SK-N-SH (cell line): ENCODE measurements at regions not wholly inside any gene's neighbourhood (a gene's known extent, or its start where the extent isn't known, plus 50 kb on each side); places are given as distances from the start of the nearest gene placed in this dataset.

ENCODE experiments used
- CTCF ChIA-PET: fragments of 300-600, 350-600 bp; formaldehyde crosslinking; extraction: SDS; loops from one replicate; lab custom pipeline; 2021; lab: Yijun Ruan, JAX
- POLR2A ChIA-PET: fragments of 350-600 bp; sonication (Branson Sonifier 250); formaldehyde crosslinking; extraction: SDS; loops from one replicate; lab custom pipeline; 2020; ENCODE audit warnings: antibody characterized with exemption, inconsistent platforms; lab: Yijun Ruan, JAX
- DNase-seq: peaks from one replicate; pipeline ENCODE4 v3.0.0; 2012
- H2AFZ ChIP-seq: fragments of 200-600 bp; sonication (generic); 2 replicates; pipeline ENCODE4 v1.8.1; 2016; ENCODE audit warnings: antibody characterized with exemption, mild to moderate bottlenecking, low read depth
- H3F3A ChIP-seq: fragments of 200-600 bp; sonication (generic); replicated peaks from 2 replicates; pipeline ENCODE3; 2016; ENCODE audit warnings: antibody characterized with exemption, mild to moderate bottlenecking; ENCODE audit not compliant: insufficient read depth
- H3K27ac ChIP-seq, 2 experiments: fragments of 200-500 bp in 1 of 2; fragments of 200-600 bp in 1 of 2; sonication (Bioruptor generic) in 1 of 2; sonication (generic), shearing (Covaris generic) in 1 of 2; 2 replicates each; pipeline versions ENCODE4 v1.5.1 to v1.6.1; 2014 to 2016; ENCODE audit warnings: low read depth in 2 of 2, inconsistent platforms in 1 of 2, low read length in 1 of 2, mild to moderate bottlenecking in 1 of 2, mixed read lengths in 1 of 2
- H3K27me3 ChIP-seq: fragments of 200-600 bp; sonication (generic), shearing (Covaris generic); 2 replicates; pipeline ENCODE4 v1.6.1; 2016; ENCODE audit warnings: mixed run types; ENCODE audit not compliant: insufficient read depth
- H3K36me3 ChIP-seq, 2 experiments: fragments of 200-500 bp in 1 of 2; fragments of 200-600 bp in 1 of 2; sonication (Bioruptor generic) in 1 of 2; sonication (generic) in 1 of 2; replicated peaks in 1 of 2; 2 replicates each; pipeline versions ENCODE3 to v1.5.1; 2014 to 2016; ENCODE audit warnings: low read length in 1 of 2, mild to moderate bottlenecking in 1 of 2; ENCODE audit not compliant: insufficient read depth in 2 of 2, control insufficient read depth in 1 of 2
- H3K4me1 ChIP-seq, 2 experiments: fragments of 200-500 bp in 1 of 2; fragments of 200-600 bp in 1 of 2; sonication (Bioruptor generic) in 1 of 2; sonication (generic), shearing (Covaris generic) in 1 of 2; 2 replicates each; pipeline versions ENCODE4 v1.5.1 to v1.6.1; 2014 to 2016; ENCODE audit warnings: low read depth in 1 of 2, low read length in 1 of 2, mixed run types in 1 of 2; ENCODE audit not compliant: insufficient read depth in 2 of 2, control insufficient read depth in 1 of 2
- H3K4me2 ChIP-seq: fragments of 200-600 bp; sonication (generic), shearing (Covaris generic); 2 replicates; pipeline ENCODE4 v1.6.1; 2017; ENCODE audit warnings: mixed run types
- H3K4me3 ChIP-seq, 2 experiments: fragments of 200-500 bp in 1 of 2; fragments of 200-600 bp in 1 of 2; sonication (Bioruptor generic) in 1 of 2; sonication (generic), shearing (Covaris generic) in 1 of 2; 2 replicates each; pipeline versions ENCODE4 v1.5.1 to v1.8.1; 2014 to 2016; ENCODE audit warnings: low read depth in 2 of 2, inconsistent platforms in 1 of 2, low read length in 1 of 2, mild to moderate bottlenecking in 1 of 2, mixed read lengths in 1 of 2, moderate library complexity in 1 of 2
- H3K79me2 ChIP-seq: fragments of 200-600 bp; sonication (generic); 2 replicates; pipeline ENCODE4 v1.8.1; 2017; ENCODE audit warnings: mild to moderate bottlenecking; ENCODE audit not compliant: insufficient read depth
- H3K9ac ChIP-seq: fragments of 200-600 bp; sonication (generic); 2 replicates; pipeline ENCODE4 v1.6.1; 2017; ENCODE audit warnings: mixed run types
- H3K9me2 ChIP-seq: fragments of 200-600 bp; sonication (generic); 2 replicates; pipeline ENCODE4 v1.6.1; 2017; ENCODE audit warnings: mixed run types
- H3K9me3 ChIP-seq: fragments of 200-600 bp; sonication (generic); 2 replicates; pipeline ENCODE4 v1.6.1; 2017; ENCODE audit warnings: mixed run types, mild to moderate bottlenecking, moderate library complexity
- H4K20me1 ChIP-seq: fragments of 200-600 bp; sonication (generic); 2 replicates; pipeline ENCODE4 v1.6.1; 2017; ENCODE audit warnings: mild to moderate bottlenecking, mixed run types; ENCODE audit not compliant: insufficient read depth
- ELF1 ChIP-seq: IDR thresholded peaks from 2 replicates; pipeline ENCODE4 v1.4.0; 2012
- EP300 ChIP-seq, 2 experiments: IDR thresholded peaks; 2 replicates each; pipeline versions ENCODE4 v1.4.0 to v1.6.1; 2012; ENCODE audit warnings: borderline replicate concordance in 1 of 2, low read depth in 1 of 2, low read length in 1 of 2
- EZH2phosphoT487 ChIP-seq: fragments of 200-600 bp; sonication (generic); IDR thresholded peaks from 2 replicates; pipeline ENCODE4 v1.6.1; 2017; ENCODE audit warnings: low read depth, mixed run types, mild to moderate bottlenecking, antibody characterized with exemption, moderate library complexity, borderline replicate concordance
- FOSL2 ChIP-seq: IDR thresholded peaks from 2 replicates; pipeline ENCODE4 v1.4.0; 2012; ENCODE audit warnings: low read depth, mild to moderate bottlenecking, moderate library complexity, borderline replicate concordance
- FOXM1 ChIP-seq: IDR thresholded peaks from 2 replicates; pipeline ENCODE4 v1.4.0; 2012; ENCODE audit warnings: low read depth, mild to moderate bottlenecking
- GATA2 ChIP-seq: sonication (generic); formaldehyde crosslinking; IDR thresholded peaks from 2 replicates; pipeline ENCODE4 v1.5.0; 2020; ENCODE audit warnings: mild to moderate bottlenecking, missing genetic modification reagents
- JUND ChIP-seq: IDR thresholded peaks from 2 replicates; pipeline ENCODE4 v1.4.0; 2012
- MEF2A ChIP-seq: IDR thresholded peaks from 2 replicates; pipeline ENCODE4 v1.4.0; 2012; ENCODE audit warnings: low read depth, borderline replicate concordance
- POLR2AphosphoS5 ChIP-seq: IDR thresholded peaks from 2 replicates; pipeline ENCODE4 v1.6.1; 2012; ENCODE audit warnings: low read depth, low read length
- RXRA ChIP-seq: IDR thresholded peaks from 2 replicates; pipeline ENCODE4 v1.4.0; 2012; ENCODE audit warnings: low read depth, mild to moderate bottlenecking, borderline replicate concordance
- SIN3A ChIP-seq: IDR thresholded peaks from 2 replicates; pipeline ENCODE4 v1.6.1; 2012; ENCODE audit warnings: low read depth, mild to moderate bottlenecking, low read length, moderate library complexity, borderline replicate concordance
- TCF12 ChIP-seq: IDR thresholded peaks from 2 replicates; pipeline ENCODE4 v1.4.0; 2012
- TEAD4 ChIP-seq: IDR thresholded peaks from 2 replicates; pipeline ENCODE4 v1.4.0; 2012; ENCODE audit warnings: mild to moderate bottlenecking, borderline replicate concordance; ENCODE audit not compliant: insufficient read depth
- YY1 ChIP-seq: IDR thresholded peaks from 2 replicates; pipeline ENCODE4 v1.4.0; 2012; ENCODE audit warnings: low read depth, mild to moderate bottlenecking
- WGBS: methylation state at CpG from one replicate; pipeline ENCODE4 v1.1.6; 2017; ENCODE audit warnings: low lambda C conversion rate; 5-methylcytosine and 5-hydroxymethylcytosine counted together
- TF ChIP-seq, protein P1 (sequence below): IDR thresholded peaks from 2 replicates; pipeline ENCODE4 v1.4.0; 2012; ENCODE audit warnings: low read depth, borderline replicate concordance
- TF ChIP-seq, protein P2 (sequence below): fragments of 200-600 bp; sonication (generic); IDR thresholded peaks from 2 replicates; pipeline ENCODE4 v1.6.1; 2017; ENCODE audit warnings: antibody characterized with exemption, mild to moderate bottlenecking, moderate library complexity
- TF ChIP-seq, protein P3 (sequence below): IDR thresholded peaks from 2 replicates; pipeline ENCODE4; 2012
- TF ChIP-seq, protein P4 (sequence below): IDR thresholded peaks from 2 replicates; pipeline ENCODE4 v1.6.1; 2012; ENCODE audit warnings: mild to moderate bottlenecking, low read depth, low read length, moderate library complexity
- TF ChIP-seq, protein P5 (sequence below): IDR thresholded peaks from 2 replicates; pipeline ENCODE4 v1.4.0; 2012; ENCODE audit warnings: low read depth
- TF ChIP-seq, protein P6 (sequence below): fragments of 150-350 bp; IDR thresholded peaks from 2 replicates; pipeline ENCODE4 v1.6.1; 2016; ENCODE audit warnings: mild to moderate bottlenecking, low read depth, low read length

DNA sequence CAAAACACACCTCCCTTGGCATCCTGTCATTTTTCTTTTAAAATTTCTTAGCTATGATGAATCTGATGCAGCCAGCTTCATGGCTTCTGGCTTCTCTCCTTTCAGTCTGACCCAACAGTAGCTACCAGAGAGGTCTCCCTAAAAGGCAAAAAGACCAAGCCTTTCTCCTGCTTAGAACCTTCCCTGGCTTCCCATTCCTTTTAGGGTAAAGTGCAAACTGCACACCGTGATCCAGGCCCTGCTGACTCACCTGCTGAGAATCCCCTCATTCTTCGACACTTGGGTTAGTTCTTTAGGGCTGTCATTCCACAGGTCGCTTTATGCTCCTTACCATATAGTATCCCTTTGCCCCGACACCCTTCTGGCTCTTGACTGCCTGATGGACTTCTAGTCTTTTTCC is 362.4 kb downstream of the MIAT start:
- ChIA-PET CTCF (no interaction called here), POLR2A (no interaction called here)
- Histone ChIP-seq H3K9me2 (no peaks in the 10 kb centered on the region), H2AFZ (no peak overlapping the region), H3K36me3 (no peaks in the 10 kb centered on the region), H3K4me1 (no peaks in the 10 kb centered on the region), H4K20me1 (no peaks in the 10 kb centered on the region), H3F3A (no peaks in the 10 kb centered on the region), H3K9ac (no peak overlapping the region), H3K27ac (no peak overlapping the region), H3K79me2 (no peaks in the 10 kb centered on the region), H3K4me2 (no peak overlapping the region), H3K4me3 (no peak overlapping the region), H3K27me3 (no peaks in the 10 kb centered on the region), H3K9me3 (no peaks in the 10 kb centered on the region)
- TF ChIP-seq RXRA: no peak
- no peak for TF ChIP-seq EZH2phosphoT487
- no peak for TF ChIP-seq TEAD4
- TF ChIP-seq, protein P1, sequence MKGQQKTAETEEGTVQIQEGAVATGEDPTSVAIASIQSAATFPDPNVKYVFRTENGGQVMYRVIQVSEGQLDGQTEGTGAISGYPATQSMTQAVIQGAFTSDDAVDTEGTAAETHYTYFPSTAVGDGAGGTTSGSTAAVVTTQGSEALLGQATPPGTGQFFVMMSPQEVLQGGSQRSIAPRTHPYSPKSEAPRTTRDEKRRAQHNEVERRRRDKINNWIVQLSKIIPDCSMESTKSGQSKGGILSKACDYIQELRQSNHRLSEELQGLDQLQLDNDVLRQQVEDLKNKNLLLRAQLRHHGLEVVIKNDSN: no peak
- TF ChIP-seq, protein P2, sequence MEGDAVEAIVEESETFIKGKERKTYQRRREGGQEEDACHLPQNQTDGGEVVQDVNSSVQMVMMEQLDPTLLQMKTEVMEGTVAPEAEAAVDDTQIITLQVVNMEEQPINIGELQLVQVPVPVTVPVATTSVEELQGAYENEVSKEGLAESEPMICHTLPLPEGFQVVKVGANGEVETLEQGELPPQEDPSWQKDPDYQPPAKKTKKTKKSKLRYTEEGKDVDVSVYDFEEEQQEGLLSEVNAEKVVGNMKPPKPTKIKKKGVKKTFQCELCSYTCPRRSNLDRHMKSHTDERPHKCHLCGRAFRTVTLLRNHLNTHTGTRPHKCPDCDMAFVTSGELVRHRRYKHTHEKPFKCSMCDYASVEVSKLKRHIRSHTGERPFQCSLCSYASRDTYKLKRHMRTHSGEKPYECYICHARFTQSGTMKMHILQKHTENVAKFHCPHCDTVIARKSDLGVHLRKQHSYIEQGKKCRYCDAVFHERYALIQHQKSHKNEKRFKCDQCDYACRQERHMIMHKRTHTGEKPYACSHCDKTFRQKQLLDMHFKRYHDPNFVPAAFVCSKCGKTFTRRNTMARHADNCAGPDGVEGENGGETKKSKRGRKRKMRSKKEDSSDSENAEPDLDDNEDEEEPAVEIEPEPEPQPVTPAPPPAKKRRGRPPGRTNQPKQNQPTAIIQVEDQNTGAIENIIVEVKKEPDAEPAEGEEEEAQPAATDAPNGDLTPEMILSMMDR: no peak
- TF ChIP-seq TCF12: no peak
- no peak for TF ChIP-seq EP300 (IDR thresholded peaks at IDR 0.05; ENCODE audit: borderline replicate concordance in 1 of 2, low read depth in 1 of 2, low read length in 1 of 2)
- TF ChIP-seq, protein P3, sequence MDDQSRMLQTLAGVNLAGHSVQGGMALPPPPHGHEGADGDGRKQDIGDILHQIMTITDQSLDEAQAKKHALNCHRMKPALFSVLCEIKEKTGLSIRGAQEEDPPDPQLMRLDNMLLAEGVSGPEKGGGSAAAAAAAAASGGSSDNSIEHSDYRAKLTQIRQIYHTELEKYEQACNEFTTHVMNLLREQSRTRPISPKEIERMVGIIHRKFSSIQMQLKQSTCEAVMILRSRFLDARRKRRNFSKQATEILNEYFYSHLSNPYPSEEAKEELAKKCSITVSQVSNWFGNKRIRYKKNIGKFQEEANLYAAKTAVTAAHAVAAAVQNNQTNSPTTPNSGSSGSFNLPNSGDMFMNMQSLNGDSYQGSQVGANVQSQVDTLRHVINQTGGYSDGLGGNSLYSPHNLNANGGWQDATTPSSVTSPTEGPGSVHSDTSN: no peak
- TF ChIP-seq, protein P4, sequence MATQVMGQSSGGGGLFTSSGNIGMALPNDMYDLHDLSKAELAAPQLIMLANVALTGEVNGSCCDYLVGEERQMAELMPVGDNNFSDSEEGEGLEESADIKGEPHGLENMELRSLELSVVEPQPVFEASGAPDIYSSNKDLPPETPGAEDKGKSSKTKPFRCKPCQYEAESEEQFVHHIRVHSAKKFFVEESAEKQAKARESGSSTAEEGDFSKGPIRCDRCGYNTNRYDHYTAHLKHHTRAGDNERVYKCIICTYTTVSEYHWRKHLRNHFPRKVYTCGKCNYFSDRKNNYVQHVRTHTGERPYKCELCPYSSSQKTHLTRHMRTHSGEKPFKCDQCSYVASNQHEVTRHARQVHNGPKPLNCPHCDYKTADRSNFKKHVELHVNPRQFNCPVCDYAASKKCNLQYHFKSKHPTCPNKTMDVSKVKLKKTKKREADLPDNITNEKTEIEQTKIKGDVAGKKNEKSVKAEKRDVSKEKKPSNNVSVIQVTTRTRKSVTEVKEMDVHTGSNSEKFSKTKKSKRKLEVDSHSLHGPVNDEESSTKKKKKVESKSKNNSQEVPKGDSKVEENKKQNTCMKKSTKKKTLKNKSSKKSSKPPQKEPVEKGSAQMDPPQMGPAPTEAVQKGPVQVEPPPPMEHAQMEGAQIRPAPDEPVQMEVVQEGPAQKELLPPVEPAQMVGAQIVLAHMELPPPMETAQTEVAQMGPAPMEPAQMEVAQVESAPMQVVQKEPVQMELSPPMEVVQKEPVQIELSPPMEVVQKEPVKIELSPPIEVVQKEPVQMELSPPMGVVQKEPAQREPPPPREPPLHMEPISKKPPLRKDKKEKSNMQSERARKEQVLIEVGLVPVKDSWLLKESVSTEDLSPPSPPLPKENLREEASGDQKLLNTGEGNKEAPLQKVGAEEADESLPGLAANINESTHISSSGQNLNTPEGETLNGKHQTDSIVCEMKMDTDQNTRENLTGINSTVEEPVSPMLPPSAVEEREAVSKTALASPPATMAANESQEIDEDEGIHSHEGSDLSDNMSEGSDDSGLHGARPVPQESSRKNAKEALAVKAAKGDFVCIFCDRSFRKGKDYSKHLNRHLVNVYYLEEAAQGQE: no peak
- TF ChIP-seq, protein P5, sequence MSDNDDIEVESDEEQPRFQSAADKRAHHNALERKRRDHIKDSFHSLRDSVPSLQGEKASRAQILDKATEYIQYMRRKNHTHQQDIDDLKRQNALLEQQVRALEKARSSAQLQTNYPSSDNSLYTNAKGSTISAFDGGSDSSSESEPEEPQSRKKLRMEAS: no peak
- no peak for TF ChIP-seq MEF2A
- TF ChIP-seq FOXM1: no peak
- TF ChIP-seq FOSL2: no peak
- TF ChIP-seq SIN3A: no peak
- TF ChIP-seq, protein P6, sequence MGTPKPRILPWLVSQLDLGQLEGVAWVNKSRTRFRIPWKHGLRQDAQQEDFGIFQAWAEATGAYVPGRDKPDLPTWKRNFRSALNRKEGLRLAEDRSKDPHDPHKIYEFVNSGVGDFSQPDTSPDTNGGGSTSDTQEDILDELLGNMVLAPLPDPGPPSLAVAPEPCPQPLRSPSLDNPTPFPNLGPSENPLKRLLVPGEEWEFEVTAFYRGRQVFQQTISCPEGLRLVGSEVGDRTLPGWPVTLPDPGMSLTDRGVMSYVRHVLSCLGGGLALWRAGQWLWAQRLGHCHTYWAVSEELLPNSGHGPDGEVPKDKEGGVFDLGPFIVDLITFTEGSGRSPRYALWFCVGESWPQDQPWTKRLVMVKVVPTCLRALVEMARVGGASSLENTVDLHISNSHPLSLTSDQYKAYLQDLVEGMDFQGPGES: no peak
- no peak for TF ChIP-seq YY1
- TF ChIP-seq GATA2: no peak
- no peak for TF ChIP-seq ELF1
- TF ChIP-seq JUND: no peak
- no peak for TF ChIP-seq POLR2AphosphoS5
- WGBS: 28% methylated on average over 4 of the region's 4 CpGs
- DNase-seq: no peak
